Breast epithelium (tissue), 3 donors: ENCODE measurements at regions not wholly inside any gene's neighbourhood (a gene's known extent, or its start where the extent isn't known, plus 50 kb on each side); places are given as distances from the start of the nearest gene placed in this dataset.

ENCODE experiments used
- CTCF ChIP-seq, 3 donors: fragments of 450-650 bp; IDR thresholded peaks; one replicate each; pipeline ENCODE4 v1.5.1; 2016 to 2017; ENCODE audit warnings: antibody characterized with exemption in 3 of 3, mild to moderate bottlenecking in 3 of 3, moderate library complexity in 3 of 3
- POLR2A ChIP-seq: fragments of 450-650 bp; IDR thresholded peaks from one replicate; pipeline ENCODE4 v1.6.1; 2016; ENCODE audit warnings: antibody characterized with exemption, mild to moderate bottlenecking, moderate library complexity
- POLR2AphosphoS5 ChIP-seq, 3 donors: sonication (generic); formaldehyde crosslinking; IDR thresholded peaks; one replicate each; pipeline ENCODE4 v1.6.1; 2017; ENCODE audit warnings: antibody characterized with exemption in 3 of 3

- TF ChIP-seq CTCF (IDR thresholded peaks at IDR 0.05) (no peak), POLR2A (no peak), POLR2AphosphoS5 (IDR thresholded peaks at IDR 0.05) (no peak)
These were observed 755.1 kb downstream of the ROBO2 start for GRCh38 chr3:77795013-77795412.
